Tibial artery (tissue), 4 donors: ENCODE measurements at regions not wholly inside any gene's neighbourhood (a gene's known extent, or its start where the extent isn't known, plus 50 kb on each side); places are given as distances from the start of the nearest gene placed in this dataset.

Experiments
- DNase-seq, 2 donors: peaks; one replicate each; pipeline ENCODE4 v3.0.0-alpha.2; 2019
- H3K27ac ChIP-seq, 2 donors: fragments of 200-600 bp; sonication (generic) in 1 of 2; 1 replicate in 1 of 2; 2 replicates in 1 of 2; pipeline ENCODE4 v1.5.1; 2018 to 2019; ENCODE audit warnings: mild to moderate bottlenecking in 1 of 2
- H3K27me3 ChIP-seq, 2 donors: fragments of 200-600 bp; sonication (generic) in 1 of 2; one replicate each; pipeline versions ENCODE4 v1.5.1 to v1.6.0; 2016 to 2019
- H3K36me3 ChIP-seq, 3 donors: fragments of 200-600 bp; sonication (generic) in 2 of 3; one replicate each; pipeline ENCODE4 v1.5.1; 2016 to 2019; ENCODE audit warnings: mild to moderate bottlenecking in 2 of 3
- H3K4me1 ChIP-seq, 4 donors: fragments of 200-600 bp; sonication (generic) in 2 of 4; 1 replicate in 3 of 4; 2 replicates in 1 of 4; pipeline ENCODE4 v1.5.1; 2016 to 2019
- H3K4me3 ChIP-seq, 2 donors: fragments of 200-600 bp; sonication (generic) in 1 of 2; 1 replicate in 1 of 2; 2 replicates in 1 of 2; pipeline ENCODE4 v1.5.1; 2018 to 2019; ENCODE audit warnings: mild to moderate bottlenecking in 2 of 2
- H3K9me3 ChIP-seq, 3 donors: fragments of 200-600 bp; sonication (generic) in 1 of 3; one replicate each; pipeline ENCODE4 v1.5.1; 2016 to 2019
- intact Hi-C: fragments of 100-400 bp; cut with DNase I; formaldehyde crosslinking; loops from one replicate; pipeline ENCODE4 v1.15.0; 2023; ENCODE audit warnings: low total_unique reads
- TF ChIP-seq, protein P1 (sequence below), 2 experiments: fragments of 200-600 bp in 1 of 2; fragments of 450-650 bp in 1 of 2; IDR thresholded peaks; one replicate each; pipeline ENCODE4 v1.5.1; 2017 to 2019; ENCODE audit warnings: antibody characterized with exemption in 2 of 2, mild to moderate bottlenecking in 1 of 2, moderate library complexity in 1 of 2

DNA sequence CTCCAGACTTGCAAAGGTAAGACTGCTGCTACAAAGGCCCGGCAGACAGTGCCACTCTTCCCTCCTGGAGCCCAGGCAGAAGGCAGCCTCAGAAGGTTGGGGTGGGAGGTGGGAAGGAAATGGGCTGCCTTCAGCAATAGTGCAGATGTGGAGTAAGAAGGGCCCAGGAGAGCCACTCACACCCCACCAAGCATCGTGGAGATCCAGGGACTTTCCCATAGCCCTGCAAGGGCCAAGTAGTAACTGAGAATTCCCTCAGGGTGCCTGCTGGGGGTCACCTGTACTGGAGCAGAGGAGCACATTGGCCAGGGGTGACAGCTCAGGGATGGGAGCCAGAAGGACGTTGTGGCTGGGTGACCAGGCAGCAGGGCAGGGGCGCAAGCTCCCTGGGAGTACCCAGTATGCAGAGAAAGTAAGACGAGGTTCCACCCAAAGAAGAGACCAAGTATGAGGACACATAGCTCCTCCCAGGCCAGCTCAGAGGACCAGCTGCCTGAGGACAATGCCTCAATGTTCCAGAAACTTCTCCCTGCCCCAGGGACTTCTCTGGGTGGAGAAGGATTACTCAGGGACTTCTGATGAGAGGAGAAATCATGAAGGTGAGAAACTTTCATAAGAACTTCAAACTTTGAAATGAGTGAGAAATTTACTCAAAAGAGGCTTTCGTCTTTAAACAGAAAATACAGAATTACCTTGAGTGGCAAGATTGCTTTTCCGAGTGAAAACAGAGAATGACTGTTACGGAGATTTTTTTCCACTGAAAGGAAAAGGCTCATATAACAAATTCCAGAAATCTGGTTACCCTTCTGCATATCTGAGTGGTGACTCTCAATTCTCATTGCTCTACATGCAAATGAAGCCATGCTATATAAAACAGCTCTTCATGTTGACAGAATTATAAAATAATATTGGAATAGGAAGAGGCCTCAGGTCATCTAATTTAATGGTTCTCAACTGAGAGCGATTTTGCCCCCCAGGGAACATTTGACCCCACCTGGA, 87.9 kb upstream of the TRIO start:
- H3K4me1 ChIP-seq = no peaks in the 10 kb centered on the region
- no peak overlapping the region for H3K4me3 ChIP-seq
- no peak for DNase-seq

DNA sequence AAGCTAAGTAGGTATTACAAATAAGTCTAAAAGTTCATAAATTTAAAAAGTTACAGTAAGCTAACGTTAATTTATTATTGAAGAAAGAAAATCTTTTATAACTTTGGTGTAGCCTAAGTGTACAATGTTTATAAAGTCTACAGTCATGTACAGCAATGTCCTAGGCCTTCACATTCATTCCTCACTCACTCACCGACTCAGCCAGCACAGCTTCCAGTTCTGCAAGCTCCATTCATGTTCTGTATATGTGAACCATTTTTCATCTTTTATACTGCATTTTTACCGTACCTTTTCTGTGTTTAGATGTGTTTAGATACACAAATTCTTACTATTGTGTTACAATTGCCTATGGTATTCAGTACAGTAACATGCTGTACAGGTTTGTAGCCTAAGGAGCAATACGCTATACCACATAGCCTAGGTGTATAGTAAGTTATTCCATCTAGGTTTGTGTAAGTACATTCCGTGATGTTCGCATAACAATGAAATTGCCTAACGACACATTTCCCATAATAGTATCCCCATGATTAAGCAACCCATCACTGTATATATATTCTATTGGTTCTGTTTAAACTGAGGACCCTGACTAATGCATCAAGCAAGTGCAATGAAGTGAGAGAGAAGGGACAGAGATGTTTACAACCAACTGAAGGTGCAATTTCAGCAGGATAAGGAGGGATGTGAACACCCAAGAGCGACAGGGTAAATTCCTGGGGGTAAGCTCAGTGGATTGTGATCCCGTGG, 88.9 kb upstream of the TRIO start:
- intact Hi-C loops = no loop called here
- no peak overlapping the region for H3K4me3 ChIP-seq
- no peaks in the 10 kb centered on the region for H3K4me1 ChIP-seq
- no peaks in the 10 kb centered on the region for H3K27me3 ChIP-seq
- DNase-seq = no peak
- no peaks in the 10 kb centered on the region for H3K36me3 ChIP-seq
- peaks cover 0 to 3% (median 0%) of the 10 kb centered on the region in 3 donors for H3K9me3 ChIP-seq
- H3K27ac ChIP-seq = no peak overlapping the region
- TF ChIP-seq, protein P1, sequence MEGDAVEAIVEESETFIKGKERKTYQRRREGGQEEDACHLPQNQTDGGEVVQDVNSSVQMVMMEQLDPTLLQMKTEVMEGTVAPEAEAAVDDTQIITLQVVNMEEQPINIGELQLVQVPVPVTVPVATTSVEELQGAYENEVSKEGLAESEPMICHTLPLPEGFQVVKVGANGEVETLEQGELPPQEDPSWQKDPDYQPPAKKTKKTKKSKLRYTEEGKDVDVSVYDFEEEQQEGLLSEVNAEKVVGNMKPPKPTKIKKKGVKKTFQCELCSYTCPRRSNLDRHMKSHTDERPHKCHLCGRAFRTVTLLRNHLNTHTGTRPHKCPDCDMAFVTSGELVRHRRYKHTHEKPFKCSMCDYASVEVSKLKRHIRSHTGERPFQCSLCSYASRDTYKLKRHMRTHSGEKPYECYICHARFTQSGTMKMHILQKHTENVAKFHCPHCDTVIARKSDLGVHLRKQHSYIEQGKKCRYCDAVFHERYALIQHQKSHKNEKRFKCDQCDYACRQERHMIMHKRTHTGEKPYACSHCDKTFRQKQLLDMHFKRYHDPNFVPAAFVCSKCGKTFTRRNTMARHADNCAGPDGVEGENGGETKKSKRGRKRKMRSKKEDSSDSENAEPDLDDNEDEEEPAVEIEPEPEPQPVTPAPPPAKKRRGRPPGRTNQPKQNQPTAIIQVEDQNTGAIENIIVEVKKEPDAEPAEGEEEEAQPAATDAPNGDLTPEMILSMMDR (IDR thresholded peaks at IDR 0.05) = no peak

More for the DNA sequence above, 87.9 kb upstream of the TRIO start:
- H3K27ac ChIP-seq = no peak overlapping the region
- intact Hi-C loops = no loop called here
- H3K36me3 ChIP-seq = no peaks in the 10 kb centered on the region
- H3K27me3 ChIP-seq = no peaks in the 10 kb centered on the region
- H3K9me3 ChIP-seq = no peaks in the 10 kb centered on the region
- TF ChIP-seq, protein P1 (IDR thresholded peaks at IDR 0.05) = no peak

DNA sequence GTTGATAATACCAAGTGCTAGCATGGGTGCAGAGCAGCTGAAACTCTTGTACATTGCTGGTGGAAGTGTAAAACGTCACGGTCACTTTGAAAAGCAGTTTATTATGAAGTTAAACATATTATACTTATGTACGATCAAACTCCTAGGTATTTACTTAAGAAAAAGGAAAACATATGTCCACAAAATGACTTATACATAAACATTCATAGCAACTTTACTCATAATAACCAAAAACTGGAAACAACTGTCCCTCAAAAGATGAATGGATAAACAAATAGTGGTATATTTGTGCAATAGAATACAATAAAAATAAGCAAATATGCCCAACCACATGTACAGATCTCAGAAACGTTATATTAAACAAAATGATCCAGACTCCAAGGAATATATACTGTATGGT, 92.3 kb upstream of the TRIO start:
- intact Hi-C loops = no loop called here

DNA sequence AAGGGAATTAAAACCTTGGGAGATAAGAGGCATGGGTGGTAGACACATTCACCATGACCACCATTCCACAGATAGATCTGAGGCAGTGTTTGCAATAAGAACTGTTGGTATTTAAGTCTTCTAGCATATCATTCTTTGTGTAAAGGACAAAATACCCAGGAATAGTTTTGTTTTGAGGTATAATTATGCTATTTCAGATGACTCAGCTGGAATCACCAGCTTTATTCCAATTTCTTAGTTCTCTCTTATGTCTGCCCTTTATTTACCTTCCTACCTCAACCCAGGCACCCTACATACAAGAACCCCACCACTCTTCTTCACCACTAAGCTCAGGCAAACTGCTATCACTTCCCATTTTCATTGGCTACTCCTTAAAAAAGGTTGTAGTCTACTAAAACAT, 94.7 kb upstream of the TRIO start:
- intact Hi-C loops = no loop called here
- H3K9me3 ChIP-seq = peaks cover 0 to 15% (median 0%) of the 10 kb centered on the region in 3 donors
- H3K4me3 ChIP-seq = no peak overlapping the region

More for the DNA sequence above, 92.3 kb upstream of the TRIO start:
- H3K27me3 ChIP-seq = no peaks in the 10 kb centered on the region
- DNase-seq = no peak
- TF ChIP-seq, protein P1 (IDR thresholded peaks at IDR 0.05) = no peak
- no peaks in the 10 kb centered on the region for H3K36me3 ChIP-seq
- H3K9me3 ChIP-seq = peaks cover 0 to 15% (median 0%) of the 10 kb centered on the region in 3 donors
- H3K4me3 ChIP-seq = no peak overlapping the region
- no peak overlapping the region for H3K27ac ChIP-seq
- no peaks in the 10 kb centered on the region for H3K4me1 ChIP-seq

DNA sequence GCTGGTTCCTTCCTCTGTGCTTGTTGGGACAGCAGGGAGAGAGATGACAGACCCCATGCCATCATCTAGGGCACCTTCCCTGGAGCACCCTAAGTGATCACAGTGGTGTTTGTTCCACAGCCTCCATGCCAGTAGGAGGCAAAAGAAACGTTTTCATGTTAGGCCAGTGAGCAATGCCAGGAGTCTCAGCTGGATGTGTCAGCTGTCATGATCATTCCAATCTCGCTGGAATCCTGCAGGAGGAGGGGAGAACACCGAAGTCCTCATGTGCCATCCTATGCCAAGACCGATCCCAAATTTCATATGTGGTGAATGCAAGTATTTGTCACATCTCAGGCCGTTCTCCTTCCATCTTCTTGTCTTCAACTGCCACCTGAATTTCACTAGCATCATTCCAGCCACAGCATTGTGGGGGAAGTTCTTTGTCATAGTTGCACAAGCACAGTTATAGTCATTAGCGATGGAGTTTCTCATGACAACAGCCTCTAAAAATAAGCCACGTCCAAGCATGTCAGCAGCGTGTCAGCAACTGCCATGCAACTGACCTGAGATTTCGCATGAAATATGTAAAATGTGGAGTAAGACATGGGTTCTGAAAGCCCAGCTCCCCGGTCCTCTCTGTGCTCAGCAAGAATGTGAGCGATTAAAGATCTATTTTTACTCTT, 97.2 kb upstream of the DNAH5 start:
- Histone ChIP-seq H3K4me3 (no peak overlapping the region), H3K27ac (no peak overlapping the region), H3K9me3 (no peaks in the 10 kb centered on the region), H3K27me3 (no peaks in the 10 kb centered on the region), H3K4me1 (peaks cover 0 to 14% (median 5%) of the 10 kb centered on the region in 4 donors), H3K36me3 (no peaks in the 10 kb centered on the region)
- intact Hi-C loops = no loop called here
- DNase-seq = no peak
- TF ChIP-seq, protein P1 (IDR thresholded peaks at IDR 0.05) = no peak

More for the DNA sequence above, 94.7 kb upstream of the TRIO start:
- Histone ChIP-seq H3K27ac (no peak overlapping the region), H3K27me3 (no peaks in the 10 kb centered on the region), H3K36me3 (no peaks in the 10 kb centered on the region), H3K4me1 (no peaks in the 10 kb centered on the region)
- TF ChIP-seq, protein P1 (IDR thresholded peaks at IDR 0.05) = no peak
- DNase-seq = no peak
